Hepatocyte (in vitro differentiated cells): ENCODE measurements at regions not wholly inside any gene's neighbourhood (a gene's known extent, or its start where the extent isn't known, plus 50 kb on each side); places are given as distances from the start of the nearest gene placed in this dataset.

ENCODE experiments used
- DNase-seq: peaks from one replicate; pipeline ENCODE4 v3.0.0-alpha.2; 2016; ENCODE audit warnings: low spot score
- H2AFZ ChIP-seq: fragments of 200-600 bp; sonication (generic); 2 replicates; pipeline ENCODE4 v1.6.0; 2016; ENCODE audit warnings: antibody characterized with exemption, mild to moderate bottlenecking
- H3K27ac ChIP-seq: fragments of 200-600 bp; sonication (generic); 2 replicates; pipeline ENCODE4 v1.5.1; 2016; ENCODE audit warnings: mild to moderate bottlenecking
- H3K27me3 ChIP-seq: fragments of 200-600 bp; sonication (generic); 2 replicates; pipeline ENCODE4 v1.6.1; 2016
- H3K36me3 ChIP-seq: fragments of 200-600 bp; sonication (generic); replicated peaks from 2 replicates; pipeline ENCODE4 v1.5.1; 2016; ENCODE audit warnings: low read depth; ENCODE audit not compliant: insufficient read depth
- H3K4me1 ChIP-seq: fragments of 200-600 bp; sonication (generic); 2 replicates; pipeline ENCODE4 v1.5.1; 2016; ENCODE audit warnings: mild to moderate bottlenecking, moderate library complexity; ENCODE audit not compliant: insufficient read depth
- H3K4me2 ChIP-seq: fragments of 200-600 bp; sonication (generic); 2 replicates; pipeline ENCODE4 v1.6.0; 2016
- H3K4me3 ChIP-seq: fragments of 200-600 bp; sonication (generic); 2 replicates; pipeline ENCODE4 v1.5.1; 2016; ENCODE audit warnings: mild to moderate bottlenecking
- H3K79me2 ChIP-seq: fragments of 200-600 bp; sonication (generic); 2 replicates; pipeline ENCODE4 v1.6.0; 2017; ENCODE audit warnings: mild to moderate bottlenecking
- H3K9me2 ChIP-seq: fragments of 200-600 bp; sonication (generic); replicated peaks from 2 replicates; pipeline ENCODE4 v1.6.0; 2017; ENCODE audit warnings: mild to moderate bottlenecking; ENCODE audit not compliant: insufficient read depth
- H3K9me3 ChIP-seq: fragments of 200-600 bp; sonication (generic); 2 replicates; pipeline ENCODE4 v1.5.1; 2016; ENCODE audit warnings: low read depth, mild to moderate bottlenecking
- H4K20me1 ChIP-seq: fragments of 200-600 bp; sonication (generic); 2 replicates; pipeline ENCODE4 v1.6.0; 2016; ENCODE audit warnings: mild to moderate bottlenecking; ENCODE audit not compliant: insufficient read depth, poor library complexity, severe bottlenecking
- EZH2 ChIP-seq: fragments of 200-600 bp; sonication (generic); IDR thresholded peaks from 2 replicates; pipeline ENCODE4 v1.6.1; 2016; ENCODE audit warnings: antibody characterized with exemption, mild to moderate bottlenecking, borderline replicate concordance
- EZH2phosphoT487 ChIP-seq: fragments of 200-600 bp; sonication (generic); IDR thresholded peaks from one replicate; pipeline ENCODE4 v1.6.1; 2018; ENCODE audit warnings: antibody characterized with exemption, mild to moderate bottlenecking, low read depth, moderate library complexity; ENCODE audit not compliant: unreplicated experiment, severe bottlenecking
- WGBS: methylation state at CpG from one replicate; pipeline ENCODE4 v1.1.6; 2016; ENCODE audit warnings: low lambda C conversion rate; ENCODE audit errors: missing lambda C conversion rate; 5-methylcytosine and 5-hydroxymethylcytosine counted together
- TF ChIP-seq, protein P1 (sequence below): fragments of 200-600 bp; sonication (generic); IDR thresholded peaks from 2 replicates; pipeline ENCODE4 v1.5.1; 2016; ENCODE audit warnings: antibody characterized with exemption, mild to moderate bottlenecking; ENCODE audit not compliant: poor library complexity

DNA sequence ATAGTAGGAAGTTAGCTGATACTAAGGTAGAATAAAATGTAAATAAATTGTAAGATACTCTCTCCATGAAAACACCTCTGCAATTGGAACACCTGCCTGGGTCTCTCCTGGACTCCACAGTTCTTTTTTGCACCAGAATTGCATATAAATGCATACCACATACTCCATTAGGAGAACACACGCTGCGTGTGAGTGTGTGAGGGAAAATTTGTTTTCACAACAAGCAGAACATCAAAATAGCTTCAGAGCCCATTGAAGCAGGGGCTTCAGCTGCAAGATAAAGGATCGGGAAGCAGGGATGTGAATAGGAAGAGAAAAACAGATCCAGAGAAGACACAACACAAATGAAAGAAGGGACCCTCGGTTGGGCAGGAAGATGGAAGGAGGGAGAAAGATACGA lies 389.8 kb upstream of the BRINP1 start:
- Histone ChIP-seq H3K27ac (no peak overlapping the region), H3K36me3 (no peaks in the 10 kb centered on the region), H3K4me1 (no peaks in the 10 kb centered on the region), H2AFZ (no peak overlapping the region), H3K9me3 (no peaks in the 10 kb centered on the region), H3K4me2 (no peak overlapping the region), H3K27me3 (peaks cover 5% of the 10 kb centered on the region), H4K20me1 (no peaks in the 10 kb centered on the region), H3K9me2 (no peaks in the 10 kb centered on the region), H3K4me3 (no peak overlapping the region), H3K79me2 (no peaks in the 10 kb centered on the region)
- DNase-seq, result no peak
- 52% methylated on average over 5 of the region's 5 CpGs for WGBS
- no peak for TF ChIP-seq EZH2
- TF ChIP-seq EZH2phosphoT487, result no peak
- TF ChIP-seq, protein P1, sequence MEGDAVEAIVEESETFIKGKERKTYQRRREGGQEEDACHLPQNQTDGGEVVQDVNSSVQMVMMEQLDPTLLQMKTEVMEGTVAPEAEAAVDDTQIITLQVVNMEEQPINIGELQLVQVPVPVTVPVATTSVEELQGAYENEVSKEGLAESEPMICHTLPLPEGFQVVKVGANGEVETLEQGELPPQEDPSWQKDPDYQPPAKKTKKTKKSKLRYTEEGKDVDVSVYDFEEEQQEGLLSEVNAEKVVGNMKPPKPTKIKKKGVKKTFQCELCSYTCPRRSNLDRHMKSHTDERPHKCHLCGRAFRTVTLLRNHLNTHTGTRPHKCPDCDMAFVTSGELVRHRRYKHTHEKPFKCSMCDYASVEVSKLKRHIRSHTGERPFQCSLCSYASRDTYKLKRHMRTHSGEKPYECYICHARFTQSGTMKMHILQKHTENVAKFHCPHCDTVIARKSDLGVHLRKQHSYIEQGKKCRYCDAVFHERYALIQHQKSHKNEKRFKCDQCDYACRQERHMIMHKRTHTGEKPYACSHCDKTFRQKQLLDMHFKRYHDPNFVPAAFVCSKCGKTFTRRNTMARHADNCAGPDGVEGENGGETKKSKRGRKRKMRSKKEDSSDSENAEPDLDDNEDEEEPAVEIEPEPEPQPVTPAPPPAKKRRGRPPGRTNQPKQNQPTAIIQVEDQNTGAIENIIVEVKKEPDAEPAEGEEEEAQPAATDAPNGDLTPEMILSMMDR, result no peak

DNA sequence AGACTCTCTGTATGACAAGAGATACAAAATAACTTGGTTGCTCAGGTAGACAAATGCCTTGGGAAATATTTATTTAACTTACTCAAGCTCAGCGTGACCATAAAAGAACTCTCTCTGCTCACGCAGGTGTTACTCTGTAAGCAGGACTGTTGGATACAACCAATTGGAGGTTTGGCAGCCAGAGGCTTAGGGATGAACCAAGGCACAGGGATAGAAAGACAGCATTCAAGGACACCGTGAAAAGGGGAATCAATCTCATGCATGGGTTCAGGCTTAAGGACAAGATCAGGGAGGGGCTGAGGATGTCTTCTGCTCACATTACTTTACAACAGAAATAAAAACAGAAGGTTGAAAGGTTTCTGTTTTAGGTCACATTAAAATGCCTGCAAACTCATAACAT lies 389.0 kb upstream of the BRINP1 start:
- Histone ChIP-seq H4K20me1 (no peaks in the 10 kb centered on the region), H3K4me3 (no peak overlapping the region), H3K27ac (no peak overlapping the region), H2AFZ (no peak overlapping the region), H3K27me3 (peaks cover 5% of the 10 kb centered on the region), H3K36me3 (no peaks in the 10 kb centered on the region), H3K9me2 (no peaks in the 10 kb centered on the region), H3K4me2 (no peak overlapping the region), H3K4me1 (no peaks in the 10 kb centered on the region), H3K9me3 (no peaks in the 10 kb centered on the region), H3K79me2 (no peaks in the 10 kb centered on the region)
- WGBS, result 39% methylated on average over 3 of the region's 3 CpGs
- DNase-seq, result peak; percentile 4
- TF ChIP-seq EZH2 (no peak), EZH2phosphoT487 (no peak)
- TF ChIP-seq, protein P1, result no peak

DNA sequence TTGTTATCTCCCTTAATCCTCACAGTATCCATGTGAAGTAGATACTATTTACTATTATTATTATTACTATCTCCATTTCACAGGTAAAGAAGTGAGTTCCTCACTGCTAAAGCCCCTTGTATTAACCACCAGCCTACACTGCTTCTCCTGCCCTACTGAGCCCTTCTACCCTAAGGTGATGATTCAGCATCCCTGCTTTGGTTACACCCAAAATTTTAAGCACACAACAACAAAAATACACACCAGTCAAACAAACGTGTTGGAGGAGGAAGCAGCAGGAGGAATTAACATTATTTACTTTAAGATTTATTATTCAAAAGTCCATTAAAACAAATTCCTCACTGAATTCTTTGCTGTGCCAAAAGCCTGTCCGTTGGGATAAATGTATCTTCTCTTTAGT lies 370.2 kb upstream of the BRINP1 start:
- no peaks in the 10 kb centered on the region for H3K9me2 ChIP-seq
- H3K79me2 ChIP-seq, result no peaks in the 10 kb centered on the region
- WGBS, result 36% methylated on average over 2 of the region's 2 CpGs
- H3K27ac ChIP-seq, result no peak overlapping the region
- no peak overlapping the region for H3K4me3 ChIP-seq
- no peaks in the 10 kb centered on the region for H3K27me3 ChIP-seq
- H2AFZ ChIP-seq, result no peak overlapping the region
- no peak for DNase-seq
- H3K4me1 ChIP-seq, result no peaks in the 10 kb centered on the region
- H3K36me3 ChIP-seq, result no peaks in the 10 kb centered on the region
- H4K20me1 ChIP-seq, result no peaks in the 10 kb centered on the region
- TF ChIP-seq, protein P1, result no peak
- TF ChIP-seq EZH2, result no peak
- no peak for TF ChIP-seq EZH2phosphoT487
- no peaks in the 10 kb centered on the region for H3K9me3 ChIP-seq
- no peak overlapping the region for H3K4me2 ChIP-seq
